ENCODE measurements at regions not wholly inside any gene's neighbourhood (a gene's known extent, or its start where the extent isn't known, plus 50 kb on each side); places are given as distances from the start of the nearest gene placed in this dataset.

DNA sequence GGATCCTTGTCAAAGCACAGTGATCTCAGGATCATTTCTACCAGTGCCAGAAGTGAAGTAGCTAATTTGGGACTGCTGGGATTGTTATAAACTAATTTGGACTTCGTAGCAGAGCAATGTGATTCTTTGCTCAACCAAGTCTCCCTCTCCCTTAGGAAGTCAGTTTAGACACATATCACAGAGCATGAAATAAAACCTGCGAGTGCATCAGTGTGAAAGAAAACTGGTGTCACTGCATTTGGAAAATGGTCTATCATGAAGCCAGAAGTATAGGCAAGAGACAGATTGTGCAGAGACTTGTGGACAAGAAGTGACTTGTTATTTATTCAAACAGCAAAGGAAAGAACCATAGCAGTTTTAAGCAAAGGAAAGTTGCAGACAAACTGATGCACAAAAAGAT, 560.5 kb upstream of the NRG3 start:
- TF ChIP-seq, protein P1, sequence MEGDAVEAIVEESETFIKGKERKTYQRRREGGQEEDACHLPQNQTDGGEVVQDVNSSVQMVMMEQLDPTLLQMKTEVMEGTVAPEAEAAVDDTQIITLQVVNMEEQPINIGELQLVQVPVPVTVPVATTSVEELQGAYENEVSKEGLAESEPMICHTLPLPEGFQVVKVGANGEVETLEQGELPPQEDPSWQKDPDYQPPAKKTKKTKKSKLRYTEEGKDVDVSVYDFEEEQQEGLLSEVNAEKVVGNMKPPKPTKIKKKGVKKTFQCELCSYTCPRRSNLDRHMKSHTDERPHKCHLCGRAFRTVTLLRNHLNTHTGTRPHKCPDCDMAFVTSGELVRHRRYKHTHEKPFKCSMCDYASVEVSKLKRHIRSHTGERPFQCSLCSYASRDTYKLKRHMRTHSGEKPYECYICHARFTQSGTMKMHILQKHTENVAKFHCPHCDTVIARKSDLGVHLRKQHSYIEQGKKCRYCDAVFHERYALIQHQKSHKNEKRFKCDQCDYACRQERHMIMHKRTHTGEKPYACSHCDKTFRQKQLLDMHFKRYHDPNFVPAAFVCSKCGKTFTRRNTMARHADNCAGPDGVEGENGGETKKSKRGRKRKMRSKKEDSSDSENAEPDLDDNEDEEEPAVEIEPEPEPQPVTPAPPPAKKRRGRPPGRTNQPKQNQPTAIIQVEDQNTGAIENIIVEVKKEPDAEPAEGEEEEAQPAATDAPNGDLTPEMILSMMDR (IDR thresholded peaks at IDR 0.05; ENCODE audit: poor library complexity) = no peak
- TF ChIP-seq EZH2 (IDR thresholded peaks at IDR 0.05; ENCODE audit: borderline replicate concordance) = no peak
